HG02870 (cell line): ENCODE measurements at regions not wholly inside any gene's neighbourhood (a gene's known extent, or its start where the extent isn't known, plus 50 kb on each side); places are given as distances from the start of the nearest gene placed in this dataset.

Source experiments
- ATAC-seq: cut with Tn5 transposase; IDR thresholded peaks from one replicate; pipeline ENCODE4 v1.9.1; 2021; ENCODE audit warnings: mild to moderate bottlenecking, moderate library complexity; ENCODE audit not compliant: unreplicated experiment

DNA sequence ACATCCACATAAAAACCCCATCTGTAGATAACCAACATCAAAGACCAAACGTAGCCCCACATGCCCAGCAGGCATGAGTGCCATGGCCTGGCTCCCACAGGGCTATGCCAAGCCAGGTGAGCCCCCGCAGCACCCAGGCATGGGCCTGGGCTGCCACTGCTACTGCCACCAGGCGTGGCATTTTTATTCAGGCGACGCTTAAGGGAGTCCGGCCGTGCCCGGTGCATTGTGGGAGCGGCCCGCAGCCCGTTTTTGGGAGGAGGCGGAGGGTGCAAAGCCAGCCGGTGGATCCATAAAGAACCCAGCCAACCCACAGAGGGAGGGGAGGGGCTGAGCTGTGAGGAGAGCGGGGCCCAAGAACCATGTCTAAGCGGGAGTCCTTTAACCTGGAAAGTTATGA, 83.6 kb downstream of the XIST start:
- no peak for ATAC-seq

DNA sequence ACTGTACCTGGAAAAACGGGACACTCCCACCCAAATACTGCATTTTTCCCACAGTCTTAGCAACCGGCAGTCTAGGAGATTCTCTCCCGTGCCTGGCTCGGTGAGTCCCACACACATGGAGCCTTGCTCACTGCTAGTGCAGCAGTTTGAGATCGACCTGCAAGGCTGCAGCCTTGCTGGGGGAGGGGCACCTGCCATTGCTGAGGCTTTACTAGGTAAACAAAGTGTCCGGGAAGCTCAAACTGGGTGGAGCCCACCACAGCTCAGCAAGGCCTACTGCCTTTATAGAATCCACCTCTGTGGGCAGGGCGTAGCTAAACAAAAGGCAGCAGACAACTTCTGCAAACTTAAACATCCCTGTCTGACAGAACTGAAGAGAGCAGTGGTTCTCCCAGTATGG, 84.4 kb downstream of the XIST start:
- ATAC-seq, result no peak

DNA sequence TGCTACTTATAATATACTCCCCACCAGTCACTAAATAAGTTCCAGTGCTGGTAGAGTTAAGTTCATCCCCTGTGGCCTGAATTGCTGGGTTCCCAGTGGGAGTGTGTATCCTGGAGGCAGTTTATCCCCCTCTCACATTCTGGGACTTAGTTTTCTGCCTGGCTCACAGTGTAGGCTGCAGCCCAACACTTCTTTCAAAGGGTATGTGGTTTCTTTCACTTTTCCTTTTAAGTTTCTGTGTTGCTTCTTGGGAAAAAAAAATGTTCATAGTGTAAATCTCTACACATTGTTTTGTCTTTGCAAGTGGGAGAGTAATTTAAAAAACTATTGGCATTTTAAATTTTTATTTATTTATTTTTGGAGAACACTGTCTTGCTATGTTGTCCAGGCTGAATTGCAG, 85.5 kb downstream of the XIST start:
- no peak for ATAC-seq

DNA sequence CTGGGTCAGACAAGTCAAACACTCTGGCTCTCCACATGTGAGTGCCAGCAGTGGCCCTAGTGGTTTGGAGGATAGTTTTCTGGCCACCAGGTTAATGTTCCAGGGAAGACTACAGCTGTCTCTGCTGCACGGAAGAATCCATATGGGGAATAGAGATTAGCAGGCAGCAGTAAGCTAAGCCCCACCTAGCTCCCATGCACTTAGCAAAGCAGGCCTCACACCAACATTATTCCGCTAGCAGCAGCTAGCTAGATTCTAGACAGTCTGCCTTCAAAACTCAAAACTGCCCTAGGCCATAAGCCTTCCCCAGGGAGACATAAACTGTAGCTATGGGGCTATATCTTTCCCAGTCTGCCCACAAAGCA, 86.1 kb downstream of the XIST start:
- no peak for ATAC-seq

DNA sequence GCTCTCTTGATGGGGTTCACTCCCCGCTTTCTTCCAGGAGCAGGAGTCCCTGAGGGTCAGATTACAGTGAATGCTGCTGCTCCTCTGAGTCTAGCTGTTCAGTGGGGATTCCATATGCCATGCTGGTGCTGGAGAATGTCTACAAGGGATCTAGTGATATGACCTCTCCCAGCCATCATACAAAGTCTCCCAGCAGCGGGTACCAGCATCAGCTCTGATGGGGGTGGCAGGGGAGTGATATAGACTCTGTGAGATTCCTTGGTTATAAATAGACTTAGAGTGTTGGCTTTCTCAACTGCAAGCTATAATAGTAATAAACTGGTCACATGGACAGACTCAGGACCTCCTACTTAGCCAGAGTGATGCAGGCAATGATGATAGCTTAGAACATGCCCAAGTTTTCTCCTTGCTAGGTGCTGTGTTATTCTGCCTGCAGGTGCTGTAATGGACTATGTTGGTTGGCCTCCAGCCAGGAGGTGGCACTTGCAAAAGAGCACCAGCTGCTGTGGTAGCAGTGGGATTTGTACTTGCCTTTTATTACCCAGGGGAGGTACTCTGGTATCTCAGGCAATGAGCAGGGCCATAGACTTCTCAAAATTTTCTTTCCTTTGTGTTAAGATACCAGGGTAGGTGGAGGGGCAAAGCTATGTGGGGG, 86.6 kb downstream of the XIST start:
- no peak for ATAC-seq

DNA sequence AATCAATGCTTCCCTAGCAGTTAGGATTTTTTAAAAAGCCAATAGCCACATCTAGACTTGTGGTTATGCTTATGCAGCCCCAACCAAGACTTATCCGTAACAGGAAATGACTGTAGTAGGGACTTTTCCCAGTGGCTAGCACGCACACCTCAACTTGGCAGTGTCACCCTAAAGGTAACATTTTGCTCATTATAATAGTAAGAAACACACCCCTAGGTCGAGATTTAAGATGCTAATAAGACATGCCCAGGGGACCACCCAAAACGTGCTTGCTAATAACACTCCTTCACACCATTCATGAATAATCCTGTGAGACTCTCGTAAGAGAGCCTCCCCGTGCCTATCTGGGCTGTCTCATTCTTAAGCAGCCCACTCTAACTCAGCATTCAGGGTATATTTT, 94.3 kb downstream of the XIST start:
- peak; percentile 88 for ATAC-seq
